ENCODE measurements at regions not wholly inside any gene's neighbourhood (a gene's known extent, or its start where the extent isn't known, plus 50 kb on each side); places are given as distances from the start of the nearest gene placed in this dataset.

DNA sequence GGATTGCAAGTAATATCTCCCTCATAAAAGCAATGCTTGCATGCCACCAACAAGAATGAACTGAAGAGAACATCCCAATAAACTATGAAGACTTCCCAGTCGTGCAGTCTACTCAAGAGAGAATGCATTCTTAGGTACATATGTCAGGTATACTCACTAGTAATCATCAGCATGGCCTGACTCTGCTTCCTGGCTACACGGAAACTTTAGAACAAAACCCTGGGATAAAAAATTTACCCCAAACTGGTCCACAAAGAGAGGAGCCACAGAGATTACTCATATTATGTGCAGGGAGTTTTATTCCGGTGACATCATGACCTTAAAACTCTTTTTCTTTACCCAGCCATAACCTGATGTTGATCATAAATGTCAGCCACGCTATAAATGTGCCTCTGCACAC, 57.5 kb upstream of the PAPPA start:
- ATAC-seq (ENCODE audit: low FRiP score in 2 of 2) (no peak), DNase-seq (no peak)
- H3K4me3 ChIP-seq, result no peak overlapping the region
- no peaks in the 10 kb centered on the region for H3K27me3 ChIP-seq
- no peaks in the 10 kb centered on the region for H3K4me1 ChIP-seq
- TF ChIP-seq POLR2AphosphoS5 (IDR thresholded peaks at IDR 0.05) (no peak), POLR2A (IDR thresholded peaks at IDR 0.05) (no peak), EP300 (IDR thresholded peaks at IDR 0.05) (no peak)
- TF ChIP-seq, protein P1, sequence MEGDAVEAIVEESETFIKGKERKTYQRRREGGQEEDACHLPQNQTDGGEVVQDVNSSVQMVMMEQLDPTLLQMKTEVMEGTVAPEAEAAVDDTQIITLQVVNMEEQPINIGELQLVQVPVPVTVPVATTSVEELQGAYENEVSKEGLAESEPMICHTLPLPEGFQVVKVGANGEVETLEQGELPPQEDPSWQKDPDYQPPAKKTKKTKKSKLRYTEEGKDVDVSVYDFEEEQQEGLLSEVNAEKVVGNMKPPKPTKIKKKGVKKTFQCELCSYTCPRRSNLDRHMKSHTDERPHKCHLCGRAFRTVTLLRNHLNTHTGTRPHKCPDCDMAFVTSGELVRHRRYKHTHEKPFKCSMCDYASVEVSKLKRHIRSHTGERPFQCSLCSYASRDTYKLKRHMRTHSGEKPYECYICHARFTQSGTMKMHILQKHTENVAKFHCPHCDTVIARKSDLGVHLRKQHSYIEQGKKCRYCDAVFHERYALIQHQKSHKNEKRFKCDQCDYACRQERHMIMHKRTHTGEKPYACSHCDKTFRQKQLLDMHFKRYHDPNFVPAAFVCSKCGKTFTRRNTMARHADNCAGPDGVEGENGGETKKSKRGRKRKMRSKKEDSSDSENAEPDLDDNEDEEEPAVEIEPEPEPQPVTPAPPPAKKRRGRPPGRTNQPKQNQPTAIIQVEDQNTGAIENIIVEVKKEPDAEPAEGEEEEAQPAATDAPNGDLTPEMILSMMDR (IDR thresholded peaks at IDR 0.05), result no peak
- H3K36me3 ChIP-seq, result no peaks in the 10 kb centered on the region
- H3K27ac ChIP-seq, result no peak overlapping the region
- no peaks in the 10 kb centered on the region for H3K9me3 ChIP-seq
- 71 to 72% methylated on average over 4 of the region's 4 CpGs for WGBS, 2 donors

GRCh38 chr9:116096853-116097252, 56.7 kb upstream of the PAPPA start:
- ATAC-seq (ENCODE audit: low FRiP score in 2 of 2) (no peak), DNase-seq (no peak)
- H3K36me3 ChIP-seq, result no peaks in the 10 kb centered on the region
- TF ChIP-seq POLR2A (IDR thresholded peaks at IDR 0.05), result no peak
- no peak for TF ChIP-seq POLR2AphosphoS5 (IDR thresholded peaks at IDR 0.05)
- no peak for TF ChIP-seq EP300 (IDR thresholded peaks at IDR 0.05)
- TF ChIP-seq, protein P1 (IDR thresholded peaks at IDR 0.05), result no peak
- H3K4me3 ChIP-seq, result no peak overlapping the region
- H3K9me3 ChIP-seq, result no peaks in the 10 kb centered on the region
- no peaks in the 10 kb centered on the region for H3K4me1 ChIP-seq
- no peaks in the 10 kb centered on the region for H3K27me3 ChIP-seq
- 37 to 44% methylated on average over 3 of the region's 3 CpGs for WGBS, 2 donors
- H3K27ac ChIP-seq, result no peak overlapping the region

GRCh38 chr9:116098476-116098875, 55.1 kb upstream of the PAPPA start:
- no peaks in the 10 kb centered on the region for H3K27me3 ChIP-seq
- ATAC-seq (ENCODE audit: low FRiP score in 2 of 2), result no peak
- no peak overlapping the region for H3K4me3 ChIP-seq
- H3K27ac ChIP-seq, result no peak overlapping the region
- no peak for DNase-seq
- H3K36me3 ChIP-seq, result no peaks in the 10 kb centered on the region
- no peaks in the 10 kb centered on the region for H3K9me3 ChIP-seq
- no peaks in the 10 kb centered on the region for H3K4me1 ChIP-seq
- WGBS, 2 donors, result 65 to 70% methylated on average over 5 of the region's 5 CpGs
- TF ChIP-seq, protein P1 (IDR thresholded peaks at IDR 0.05), result no peak
- TF ChIP-seq POLR2A (IDR thresholded peaks at IDR 0.05) (no peak), POLR2AphosphoS5 (IDR thresholded peaks at IDR 0.05) (no peak), EP300 (IDR thresholded peaks at IDR 0.05) (no peak)

GRCh38 chr9:116099821-116100220, 53.8 kb upstream of the PAPPA start:
- Histone ChIP-seq H3K4me3 (no peak overlapping the region), H3K4me1 (no peaks in the 10 kb centered on the region), H3K27me3 (no peaks in the 10 kb centered on the region), H3K9me3 (no peaks in the 10 kb centered on the region), H3K27ac (no peak overlapping the region), H3K36me3 (no peaks in the 10 kb centered on the region)
- ATAC-seq (ENCODE audit: low FRiP score in 2 of 2), result no peak
- no peak for DNase-seq
- TF ChIP-seq POLR2A (IDR thresholded peaks at IDR 0.05) (no peak), POLR2AphosphoS5 (IDR thresholded peaks at IDR 0.05) (no peak)
- WGBS, 2 donors, result 75 to 86% methylated on average over 1 of the region's 1 CpG

GRCh38 chr9:116100711-116101121, 52.9 kb upstream of the PAPPA start:
- DNase-seq (no peak), ATAC-seq (ENCODE audit: low FRiP score in 2 of 2) (no peak)
- TF ChIP-seq EP300 (IDR thresholded peaks at IDR 0.05) (no peak), POLR2AphosphoS5 (IDR thresholded peaks at IDR 0.05) (no peak), POLR2A (IDR thresholded peaks at IDR 0.05) (no peak)
- TF ChIP-seq, protein P1 (IDR thresholded peaks at IDR 0.05), result no peak
- Histone ChIP-seq H3K27ac (no peak overlapping the region), H3K27me3 (no peaks in the 10 kb centered on the region), H3K36me3 (no peaks in the 10 kb centered on the region), H3K9me3 (no peaks in the 10 kb centered on the region), H3K4me1 (no peaks in the 10 kb centered on the region), H3K4me3 (no peak overlapping the region)
- WGBS, 2 donors, result 68 to 76% methylated on average over 3 of the region's 3 CpGs

All from upper lobe of left lung (tissue), 6 donors.